IMR-90 (cell line): ENCODE measurements at regions not wholly inside any gene's neighbourhood (a gene's known extent, or its start where the extent isn't known, plus 50 kb on each side); places are given as distances from the start of the nearest gene placed in this dataset.
"Not testable (repeated sequence)": the region's sequence is repeated elsewhere in the genome, so short reads cannot be mapped to it uniquely, and the experiment has no call there.

Experiments
- ATAC-seq: fragments of 200-7000 bp; cut with Tn5 transposase; 2 replicates; pipeline ENCODE4 v1.9.1; 2020; ENCODE audit warnings: low read depth, mild to moderate bottlenecking, moderate library complexity
- BruUV-seq: library from RNA; stranded (reverse); fragments of 400-500 nt; replicated peaks from 2 replicates; lab custom pipeline; 2021; lab: Mats Ljungman, UMichigan
- CTCF ChIA-PET: fragments of 300-600 bp; formaldehyde crosslinking; extraction: SDS; loops from one replicate; lab custom pipeline; 2021; ENCODE audit warnings: antibody characterized with exemption; lab: Yijun Ruan, JAX
- POLR2A ChIA-PET: fragments of 300-600 bp; sonication (Branson Sonifier 250); formaldehyde crosslinking; loops from one replicate; lab custom pipeline; 2022; ENCODE audit warnings: antibody characterized with exemption; ENCODE audit not compliant: unreplicated experiment; lab: Charles Lee
- DNase-seq: peaks from one replicate; pipeline ENCODE4 v3.0.0; 2013
- H2AFZ ChIP-seq: replicated peaks from 2 replicates; pipeline ENCODE3; 2013; ENCODE audit warnings: low read length, mild to moderate bottlenecking; ENCODE audit not compliant: poor library complexity
- H2AK5ac ChIP-seq: 2 replicates; pipeline ENCODE4 v1.6.1; 2013; ENCODE audit warnings: low read depth, low read length, inconsistent platforms
- H2AK9ac ChIP-seq: replicated peaks from 2 replicates; pipeline ENCODE3; 2013; ENCODE audit warnings: mild to moderate bottlenecking, low read depth, low read length, moderate library complexity; ENCODE audit not compliant: poor library complexity
- H2BK120ac ChIP-seq: 2 replicates; pipeline ENCODE4 v1.6.1; 2013; ENCODE audit warnings: low read depth, low read length, inconsistent platforms
- H2BK15ac ChIP-seq: 3 replicates; pipeline ENCODE4 v1.6.1; 2013; ENCODE audit warnings: low read depth, low read length, inconsistent platforms
- H2BK20ac ChIP-seq: 2 replicates; pipeline ENCODE4 v1.6.1; 2013; ENCODE audit warnings: low read depth, mild to moderate bottlenecking, inconsistent platforms, low read length, moderate library complexity
- H2BK5ac ChIP-seq: 2 replicates; pipeline ENCODE4 v1.6.1; 2013; ENCODE audit warnings: mild to moderate bottlenecking, low read depth, low read length, inconsistent platforms; ENCODE audit not compliant: poor library complexity, severe bottlenecking
- H3K14ac ChIP-seq: replicated peaks from 2 replicates; pipeline ENCODE4 v1.6.1; 2013; ENCODE audit warnings: low read depth, low read length, inconsistent platforms
- H3K18ac ChIP-seq: 2 replicates; pipeline ENCODE4 v1.6.1; 2013; ENCODE audit warnings: low read depth, low read length, control low read depth
- H3K23ac ChIP-seq: 2 replicates; pipeline ENCODE4 v1.6.1; 2013; ENCODE audit warnings: low read depth, low read length, inconsistent platforms
- H3K27ac ChIP-seq: 2 replicates; pipeline ENCODE4 v1.5.1; 2013; ENCODE audit warnings: mild to moderate bottlenecking, control low read depth, low read length; ENCODE audit not compliant: insufficient read depth
- H3K27me3 ChIP-seq: 2 replicates; pipeline ENCODE4 v1.6.1; 2013; ENCODE audit warnings: low read length; ENCODE audit not compliant: control insufficient read depth, insufficient read depth
- H3K36me3 ChIP-seq: 2 replicates; pipeline ENCODE4 v1.6.1; 2013; ENCODE audit warnings: low read length, mixed read lengths; ENCODE audit not compliant: control insufficient read depth, insufficient read depth
- H3K4ac ChIP-seq: 2 replicates; pipeline ENCODE4 v1.6.1; 2013; ENCODE audit warnings: low read depth, low read length, inconsistent platforms
- H3K4me1 ChIP-seq: 2 replicates; pipeline ENCODE4 v1.6.1; 2013; ENCODE audit warnings: low read length, mixed read lengths; ENCODE audit not compliant: control insufficient read depth, insufficient read depth
- H3K4me2 ChIP-seq: 2 replicates; pipeline ENCODE4 v1.6.1; 2013; ENCODE audit warnings: low read depth, mild to moderate bottlenecking, control low read depth, low read length, moderate library complexity
- H3K4me3 ChIP-seq: 2 replicates; pipeline ENCODE4 v1.5.1; 2013; ENCODE audit warnings: low read depth, mild to moderate bottlenecking, control low read depth, low read length, moderate library complexity; ENCODE audit not compliant: insufficient read depth
- H3K56ac ChIP-seq: 2 replicates; pipeline ENCODE4 v1.6.1; 2013; ENCODE audit warnings: low read length, inconsistent platforms; ENCODE audit not compliant: insufficient read depth; ENCODE audit errors: extremely low read depth
- H3K79me1 ChIP-seq, 2 experiments: 2 replicates each; pipeline ENCODE4 v1.6.1; 2013; ENCODE audit warnings: low read length in 2 of 2, inconsistent platforms in 1 of 2, low read depth in 1 of 2
- H3K9ac ChIP-seq: 2 replicates; pipeline ENCODE4 v1.6.1; 2013; ENCODE audit warnings: low read depth, low read length, control low read depth
- H3K9me1 ChIP-seq: 2 replicates; pipeline ENCODE4 v1.6.1; 2013; ENCODE audit warnings: low read length, inconsistent platforms; ENCODE audit not compliant: insufficient read depth
- H3K9me3 ChIP-seq: 2 replicates; pipeline ENCODE4 v1.6.1; 2013; ENCODE audit warnings: low read length; ENCODE audit not compliant: control insufficient read depth, insufficient read depth
- H4K20me1 ChIP-seq: 2 replicates; pipeline ENCODE4 v1.6.1; 2013; ENCODE audit warnings: low read length, inconsistent platforms; ENCODE audit not compliant: insufficient read depth
- H4K5ac ChIP-seq: 2 replicates; pipeline ENCODE4 v1.6.1; 2013; ENCODE audit warnings: mild to moderate bottlenecking, low read depth, low read length, control low read depth
- H4K8ac ChIP-seq, 2 experiments: 2 replicates each; pipeline ENCODE4 v1.6.1; 2013; ENCODE audit warnings: low read depth in 2 of 2, low read length in 2 of 2, control low read depth in 1 of 2, inconsistent platforms in 1 of 2
- H4K91ac ChIP-seq: 2 replicates; pipeline ENCODE4 v1.6.1; 2013; ENCODE audit warnings: low read depth, low read length, inconsistent platforms; ENCODE audit not compliant: insufficient read depth
- CEBPB ChIP-seq: IDR thresholded peaks from 2 replicates; pipeline ENCODE4 v1.6.1; 2012; ENCODE audit warnings: low read depth, low read length, improper control_type of control experiment
- CTCF ChIP-seq: conservative IDR thresholded peaks from 2 replicates; pipeline ENCODE4 v1.5.1; 2012; ENCODE audit warnings: mild to moderate bottlenecking, low read depth, low read length, improper control_type of control experiment
- MAFK ChIP-seq: IDR thresholded peaks from 2 replicates; pipeline ENCODE4 v1.6.1; 2012; ENCODE audit warnings: low read depth, low read length, improper control_type of control experiment
- MAZ ChIP-seq: IDR thresholded peaks from 2 replicates; pipeline ENCODE4 v1.6.1; 2012; ENCODE audit warnings: low read depth, mild to moderate bottlenecking, low read length, improper control_type of control experiment, moderate library complexity, borderline replicate concordance
- RFX5 ChIP-seq: IDR thresholded peaks from 2 replicates; pipeline ENCODE4 v1.8.0; 2012; ENCODE audit warnings: low read depth, mild to moderate bottlenecking, low read length, moderate library complexity
- WGBS, 2 experiments: methylation state at CpG; one replicate each; pipeline versions ENCODE4 v1.1.5 to v1.1.7; 2013; ENCODE audit warnings: missing lambda C conversion rate in 2 of 2; ENCODE audit not compliant: insufficient read length in 1 of 2; ENCODE audit errors: extremely low coverage in 2 of 2; 5-methylcytosine and 5-hydroxymethylcytosine counted together
- dilution Hi-C: fragments of 300-500 bp; cut with HindIII; formaldehyde crosslinking; loops from one replicate; pipeline ENCODE4 v1.14.3; 2018; ENCODE audit warnings: low sequenced_read_pairs; ENCODE audit not compliant: unreplicated experiment
- in situ Hi-C: fragments of 300-500 bp; cut with MboI; formaldehyde crosslinking; loops from 3 replicates; pipeline ENCODE4 v1.14.3; 2019; ENCODE audit warnings: low sequenced_read_pairs, inconsistent platforms, mixed read lengths
- intact Hi-C: fragments of 100-400 bp; cut with micrococcal nuclease; formaldehyde crosslinking; loops from 2 replicates; pipeline ENCODE4 v1.10.0; 2022

- Histone ChIP-seq H4K8ac (no peak overlapping the region), H3K4ac (no peak overlapping the region), H2AK5ac (no peak overlapping the region), H3K4me1 (no peaks in the 10 kb centered on the region), H3K18ac (no peak overlapping the region), H3K4me3 (no peak overlapping the region), H2BK15ac (no peak overlapping the region), H2BK20ac (no peak overlapping the region), H2BK120ac (no peak overlapping the region), H2AFZ (no peak overlapping the region), H3K14ac (no peak overlapping the region), H4K91ac (no peak overlapping the region), H3K27me3 (no peaks in the 10 kb centered on the region), H4K20me1 (no peaks in the 10 kb centered on the region), H3K9me3 (no peaks in the 10 kb centered on the region), H3K4me2 (no peak overlapping the region), H2BK5ac (no peak overlapping the region), H2AK9ac (no peak overlapping the region), H3K79me1 (no peaks in the 10 kb centered on the region), H3K23ac (no peak overlapping the region), H4K5ac (no peak overlapping the region), H3K9ac (no peak overlapping the region), H3K27ac (no peak overlapping the region), H3K56ac (no peak overlapping the region), H3K9me1 (no peaks in the 10 kb centered on the region), H3K36me3 (no peaks in the 10 kb centered on the region)
- ChIA-PET POLR2A (no interaction called here), CTCF (no interaction called here)
- WGBS, 2 experiments = 36% methylated on average over 1 of the region's 9 CpGs; no CpG with 5 or more reads in 1 of the 2 experiments
- no peak for ATAC-seq
- in situ Hi-C loops (loop anchor here (25.0 kb wide), 2 partner anchors 382 to 968 kb away; no protein-coding TSS in a partner anchor), intact Hi-C loops (no loop called here), dilution Hi-C loops (no loop called here)
- TF ChIP-seq CTCF (no peak), MAFK (no peak), CEBPB (no peak), MAZ (no peak), RFX5 (no peak)
- DNase-seq = no peak
- BruUV-seq = no TSS peak
Measured at GRCh38 chr10:23543691-23544380, 105.0 kb downstream of the OTUD1 start.

- H3K4me2 ChIP-seq, H3K9me3 ChIP-seq, H2AK5ac ChIP-seq, H3K9me1 ChIP-seq, CTCF ChIA-PET, H2AK9ac ChIP-seq, POLR2A ChIA-PET, H3K4me1 ChIP-seq, BruUV-seq, H3K9ac ChIP-seq, H3K56ac ChIP-seq, H2AFZ ChIP-seq, H2BK15ac ChIP-seq, H4K20me1 ChIP-seq, H3K36me3 ChIP-seq, ATAC-seq, H3K23ac ChIP-seq, H4K5ac ChIP-seq, H4K8ac ChIP-seq, H3K4ac ChIP-seq, H2BK20ac ChIP-seq, H3K27me3 ChIP-seq, dilution Hi-C loops, H3K79me1 ChIP-seq, H4K91ac ChIP-seq, H2BK5ac ChIP-seq, H2BK120ac ChIP-seq, H3K27ac ChIP-seq, H3K4me3 ChIP-seq, intact Hi-C loops, H3K18ac ChIP-seq, H3K14ac ChIP-seq, DNase-seq: not testable (repeated sequence)
- in situ Hi-C loops = loop anchor here (25.0 kb wide), 2 partner anchors 384 to 966 kb away; no protein-coding TSS in a partner anchor
- WGBS, 2 experiments = no CpG with 5 or more reads among the region's 2 CpGs
Measured at GRCh38 chr10:23545866-23546265, 107.0 kb downstream of the OTUD1 start.
